GM19397 (cell line): ENCODE measurements at regions not wholly inside any gene's neighbourhood (a gene's known extent, or its start where the extent isn't known, plus 50 kb on each side); places are given as distances from the start of the nearest gene placed in this dataset.
"Not testable (repeated sequence)": the region's sequence is repeated elsewhere in the genome, so short reads cannot be mapped to it uniquely, and the experiment has no call there.

ENCODE experiments used
- ATAC-seq: cut with Tn5 transposase; IDR thresholded peaks from one replicate; pipeline ENCODE4 v1.9.1; 2021; ENCODE audit warnings: mild to moderate bottlenecking, moderate library complexity; ENCODE audit not compliant: unreplicated experiment

GRCh38 chr11:110850846-110851245, 138.6 kb upstream of the ARHGAP20 start:
- no peak for ATAC-seq

DNA sequence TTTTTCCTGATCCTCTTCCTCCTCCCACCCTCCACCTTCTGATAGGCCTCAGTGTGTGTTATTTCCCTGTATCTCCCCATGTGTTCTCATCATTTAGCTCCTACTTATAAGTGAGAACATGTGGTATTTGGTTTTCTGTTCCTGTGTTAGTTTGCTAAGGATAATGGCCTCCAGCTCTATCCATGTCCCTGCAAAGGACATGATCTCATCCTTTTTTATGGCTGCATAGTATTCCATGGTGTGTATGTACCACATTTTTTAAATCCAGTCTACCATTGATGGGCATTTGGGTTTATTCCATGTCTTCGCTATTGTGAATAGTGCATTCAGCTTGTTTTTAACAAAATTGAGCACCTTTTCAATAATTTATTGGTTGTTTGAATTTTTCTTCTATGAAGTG, 130.8 kb upstream of the ARHGAP20 start:
- not testable (repeated sequence) for ATAC-seq

DNA sequence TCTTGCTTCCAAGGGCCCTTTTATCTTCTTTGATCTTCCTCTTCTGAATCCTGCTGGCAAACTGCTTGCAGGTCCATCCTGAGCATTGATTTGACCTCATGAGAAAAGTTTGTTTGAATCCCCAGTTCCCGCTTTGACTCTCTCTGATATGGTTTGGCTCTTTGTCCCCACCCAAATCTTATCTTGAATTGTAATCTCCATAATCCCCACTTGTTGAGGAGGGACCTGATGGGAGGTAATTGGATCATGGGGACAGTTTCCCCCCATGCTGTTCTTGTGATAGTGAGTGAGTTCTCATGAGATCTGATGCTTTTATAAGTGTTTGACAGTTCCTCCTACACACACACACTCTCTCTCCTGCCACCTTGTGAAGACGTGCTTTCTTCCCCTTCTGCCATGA, 126.6 kb upstream of the ARHGAP20 start:
- no peak for ATAC-seq

GRCh38 chr11:110837603-110838002, 125.4 kb upstream of the ARHGAP20 start:
- ATAC-seq = no peak

DNA sequence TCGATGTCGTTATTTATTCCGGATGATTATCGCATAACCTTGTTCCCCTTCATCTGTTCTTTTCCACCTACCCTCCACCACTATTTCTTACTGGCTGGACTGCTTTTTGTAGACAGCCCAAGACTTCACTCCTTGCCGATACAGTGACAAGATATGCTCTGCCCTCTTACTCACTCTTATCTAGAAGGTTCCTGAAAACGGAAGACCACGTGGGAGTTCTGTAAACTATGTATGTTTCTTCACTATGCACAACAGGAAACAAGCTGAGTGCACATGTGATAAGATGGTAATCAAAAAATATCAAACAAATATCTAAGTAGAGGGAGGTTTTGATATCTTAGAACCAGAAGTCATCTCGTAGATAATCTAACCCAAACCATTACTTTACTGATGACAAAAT, 122.9 kb upstream of the ARHGAP20 start:
- no peak for ATAC-seq

- ATAC-seq = no peak
These were observed 120.8 kb upstream of the ARHGAP20 start for GRCh38 chr11:110833033-110833484.

DNA sequence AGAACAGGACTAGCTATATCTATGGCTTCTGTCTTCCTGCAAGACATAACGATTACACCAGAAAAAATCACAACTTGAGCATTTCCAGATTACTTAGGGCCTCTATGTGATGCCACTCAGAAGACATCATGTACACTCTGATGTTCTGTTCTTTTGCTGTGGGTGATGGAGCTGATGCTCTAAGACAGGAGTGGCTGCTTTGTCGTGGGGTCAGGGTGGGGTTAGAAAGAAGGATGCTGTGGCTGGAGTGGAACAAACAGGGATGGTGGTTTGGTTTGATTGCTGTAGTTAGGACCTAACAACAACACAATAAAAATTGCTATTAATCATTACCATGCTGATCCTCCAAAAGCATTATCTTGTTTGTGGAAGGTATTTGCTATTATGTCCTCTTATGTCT, 120.3 kb upstream of the ARHGAP20 start:
- ATAC-seq = no peak

GRCh38 chr11:110832080-110832479, 119.8 kb upstream of the ARHGAP20 start:
- ATAC-seq = no peak

DNA sequence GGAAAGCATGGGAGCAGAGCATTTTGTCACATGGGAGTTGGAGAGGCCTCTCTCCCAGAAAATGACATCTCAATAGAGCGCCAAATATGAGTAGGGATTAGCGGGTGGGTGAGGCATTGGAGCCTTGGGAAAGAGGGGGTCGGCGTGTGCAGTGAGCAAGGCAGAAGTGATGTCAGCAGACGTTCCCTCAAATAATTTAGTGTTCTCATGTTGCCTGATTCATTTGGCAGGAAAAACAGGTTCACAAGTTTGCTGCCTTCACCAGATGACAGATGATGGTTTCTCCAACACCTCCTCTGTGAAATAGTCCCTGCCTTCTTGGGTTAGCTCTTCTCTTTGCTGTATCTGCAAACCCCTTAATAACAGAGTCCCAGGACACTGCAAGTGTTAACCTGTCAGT, 118.5 kb upstream of the ARHGAP20 start:
- ATAC-seq = no peak

DNA sequence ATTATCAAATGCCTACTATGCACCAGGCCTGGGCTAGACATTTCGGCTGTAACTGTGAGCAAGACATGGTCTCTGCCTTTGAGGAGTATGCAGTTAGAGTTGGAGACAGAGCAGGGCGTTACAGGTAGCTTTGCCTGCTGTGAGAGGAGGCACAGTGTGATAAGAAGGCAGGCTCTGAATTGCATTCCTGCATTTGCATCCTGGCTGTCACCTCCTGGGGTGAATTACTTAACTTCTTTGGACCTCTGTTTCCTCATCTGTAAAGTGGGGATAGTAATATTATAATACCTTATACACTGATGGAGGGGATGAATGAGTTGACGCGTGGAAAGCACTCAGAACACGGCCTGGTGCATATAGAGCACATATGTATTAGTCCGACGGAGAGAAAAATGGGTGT, 118.1 kb upstream of the ARHGAP20 start:
- no peak for ATAC-seq

DNA sequence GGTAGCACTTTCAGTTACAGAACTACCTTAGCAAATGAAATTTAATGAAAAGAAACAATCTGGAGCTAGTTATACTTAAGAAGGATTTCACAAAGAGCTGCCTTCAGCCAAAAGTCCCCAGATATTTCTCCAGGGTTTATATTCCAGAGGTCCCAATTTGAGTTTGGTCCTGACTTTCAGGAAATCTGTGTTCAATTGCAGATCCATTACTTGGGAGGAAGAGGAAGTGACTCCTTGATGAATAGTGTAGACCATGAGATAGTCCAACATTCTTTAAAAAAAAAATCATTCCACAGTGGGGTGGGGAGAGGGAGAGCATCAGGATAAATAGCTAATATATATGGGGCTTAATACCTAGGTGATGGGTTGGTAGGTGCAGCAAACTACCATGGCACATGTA, 117.6 kb upstream of the ARHGAP20 start:
- ATAC-seq = no peak

DNA sequence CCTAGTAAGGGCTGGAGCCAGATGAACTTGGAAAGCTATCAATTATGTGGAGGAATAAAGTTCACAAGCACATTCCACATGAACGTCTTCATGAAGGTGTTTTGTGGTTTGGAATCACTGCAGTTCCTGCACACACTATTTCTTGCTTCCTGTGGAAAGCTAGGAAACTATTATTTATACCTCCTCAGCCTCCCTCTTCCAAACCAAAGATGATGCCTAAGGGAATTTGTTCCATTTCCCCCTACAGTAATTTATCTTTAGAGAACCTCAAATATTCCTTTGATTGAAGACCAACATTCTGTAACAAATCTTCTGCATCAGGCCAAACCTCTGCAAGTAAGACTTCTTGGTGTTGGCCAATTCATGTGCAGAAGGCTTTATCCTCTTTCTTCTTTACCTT, 115.8 kb upstream of the ARHGAP20 start:
- no peak for ATAC-seq

DNA sequence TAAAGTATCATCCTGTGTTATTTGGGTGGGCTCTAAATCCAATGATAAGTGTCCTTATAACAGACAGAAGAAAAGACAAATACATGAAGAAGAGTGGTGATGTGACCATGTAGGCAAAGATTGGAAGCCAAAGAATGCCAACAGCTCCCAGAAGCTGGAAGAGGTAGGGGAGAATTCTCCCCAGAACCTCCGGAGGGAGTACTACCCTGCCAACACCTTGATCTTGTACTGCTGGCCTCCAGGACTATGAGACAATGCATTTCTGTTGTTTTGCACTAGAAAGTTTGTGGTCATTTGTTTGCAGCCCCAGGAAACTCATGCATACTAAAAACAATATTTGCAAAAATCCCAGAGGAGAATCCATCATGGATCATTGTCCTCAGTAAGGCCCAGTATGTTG, 115.0 kb upstream of the ARHGAP20 start:
- no peak for ATAC-seq

- ATAC-seq = no peak
These were observed 112.8 kb upstream of the ARHGAP20 start for GRCh38 chr11:110824912-110825620.

DNA sequence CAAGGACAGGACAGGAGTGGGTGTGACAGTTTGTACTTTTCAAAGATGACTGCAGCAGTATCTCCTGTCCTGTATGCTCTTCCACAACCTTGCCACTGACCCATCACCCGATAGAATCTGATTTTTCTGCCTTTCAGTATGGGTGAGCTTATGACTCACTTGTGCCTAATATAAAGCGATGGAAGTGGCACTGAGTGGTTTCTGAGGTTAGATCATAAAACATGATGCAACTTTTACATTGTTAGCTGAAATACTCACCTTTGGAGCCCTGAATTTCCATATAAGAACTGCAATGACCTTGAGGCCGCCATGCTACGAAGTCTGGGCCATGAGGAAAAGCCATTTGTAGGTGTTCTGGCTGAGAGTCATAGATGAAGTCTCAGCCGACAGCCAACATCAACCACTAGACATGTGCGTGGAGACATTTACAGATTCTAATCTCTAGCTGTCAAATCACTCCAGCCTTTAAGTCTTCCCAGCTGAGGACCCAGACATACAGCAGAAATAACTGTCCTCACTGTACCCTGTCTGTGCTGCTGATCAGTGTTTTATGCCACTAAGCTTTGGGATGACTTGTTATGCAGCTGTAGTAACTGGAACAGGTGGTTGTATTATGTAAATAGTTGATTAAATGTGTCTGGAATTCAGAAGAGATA, 105.9 kb upstream of the ARHGAP20 start:
- no peak for ATAC-seq

GRCh38 chr11:110812086-110812733, 100.0 kb upstream of the ARHGAP20 start:
- ATAC-seq = no peak

GRCh38 chr11:110809417-110810199, 97.4 kb upstream of the ARHGAP20 start:
- no peak for ATAC-seq

DNA sequence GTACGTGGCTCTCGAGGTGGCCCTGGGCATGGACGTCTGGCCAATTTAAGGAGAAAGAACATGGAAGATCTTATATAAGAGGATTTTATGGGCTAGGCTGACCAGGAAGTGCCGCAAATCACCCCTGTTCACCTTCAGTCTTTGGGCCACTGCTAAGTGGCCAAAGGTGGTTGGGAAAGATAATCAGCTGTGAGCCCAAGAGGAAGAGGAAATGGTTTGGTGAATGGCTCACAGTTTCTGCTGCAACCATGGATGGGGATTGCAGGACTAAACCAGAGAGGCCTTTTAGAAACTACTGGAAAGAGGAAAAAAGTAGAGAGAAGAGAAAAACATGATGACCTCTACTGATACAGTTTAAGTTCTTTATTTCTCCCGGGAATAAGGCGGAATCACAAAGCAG, 96.0 kb upstream of the ARHGAP20 start:
- ATAC-seq = no peak

DNA sequence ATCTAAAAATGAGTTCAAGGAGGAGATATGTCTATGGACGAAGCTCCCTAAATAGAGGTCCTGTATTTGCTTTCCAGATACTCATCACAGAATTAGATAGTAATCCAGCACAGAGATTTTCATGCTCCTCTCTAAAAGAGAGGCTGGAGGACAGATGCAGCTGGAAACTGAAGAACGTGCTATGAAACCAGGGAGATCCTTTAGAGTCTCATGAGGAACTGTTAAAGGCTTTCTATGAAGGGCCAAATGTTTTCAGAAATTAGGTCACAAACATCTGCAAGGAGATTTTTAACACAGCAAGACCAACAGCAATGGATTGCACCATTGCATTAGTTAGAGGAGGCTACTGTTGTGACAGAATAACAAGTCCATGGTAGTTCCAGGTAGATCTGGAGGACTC, 95.6 kb upstream of the ARHGAP20 start:
- ATAC-seq = no peak

GRCh38 chr11:110805756-110806155, 93.5 kb upstream of the ARHGAP20 start:
- no peak for ATAC-seq

DNA sequence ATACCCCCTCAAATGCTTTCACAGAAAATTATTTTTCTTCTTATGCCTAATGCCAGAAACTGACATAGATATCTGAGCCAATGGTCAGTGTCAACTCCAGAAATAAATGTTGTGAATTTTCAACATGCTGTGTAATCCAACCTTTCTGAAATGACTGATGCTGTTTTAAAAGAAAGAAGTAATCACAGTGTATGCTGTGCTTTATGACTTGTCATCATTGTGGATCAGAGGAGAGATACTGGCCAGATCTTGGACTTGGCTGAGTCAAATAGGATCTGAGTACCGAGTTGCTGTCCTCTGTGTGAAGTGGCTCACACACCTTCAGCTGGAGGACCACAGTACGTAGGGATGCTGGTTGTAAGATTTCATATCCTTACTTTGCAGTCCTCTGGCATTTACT, 89.9 kb upstream of the ARHGAP20 start:
- no peak for ATAC-seq
